SK-N-SH (cell line): ENCODE measurements at regions not wholly inside any gene's neighbourhood (a gene's known extent, or its start where the extent isn't known, plus 50 kb on each side); places are given as distances from the start of the nearest gene placed in this dataset.

ENCODE experiments used
- RFX5 ChIP-seq: IDR thresholded peaks from 2 replicates; pipeline ENCODE4 v1.6.1; 2012; ENCODE audit warnings: mild to moderate bottlenecking, improper control_type of control experiment, low read length
- TCF12 ChIP-seq: IDR thresholded peaks from 2 replicates; pipeline ENCODE4 v1.4.0; 2012

DNA sequence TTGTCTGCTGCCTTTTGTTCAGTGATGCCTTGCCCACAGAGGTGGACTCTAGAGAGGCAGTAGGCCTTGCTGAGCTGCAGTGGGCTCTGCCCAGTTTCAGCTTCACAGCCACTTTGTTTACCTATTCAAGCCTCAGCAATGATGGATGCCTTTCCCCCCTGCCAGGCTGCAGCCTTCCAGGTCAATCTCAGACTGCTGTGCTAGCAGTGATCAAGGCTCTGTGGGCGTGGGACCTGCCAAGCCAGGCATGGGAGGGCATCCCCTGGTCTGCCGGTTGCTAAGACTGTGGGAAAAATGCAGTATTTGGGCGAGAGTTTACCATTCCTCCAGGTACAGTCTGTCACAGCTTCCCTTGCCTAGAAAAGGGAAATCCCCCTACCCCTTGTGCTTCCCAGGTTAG is 175.2 kb upstream of the PBDC1 start:
- no peak for TF ChIP-seq TCF12
- no peak for TF ChIP-seq RFX5
